ENCODE measurements at regions not wholly inside any gene's neighbourhood (a gene's known extent, or its start where the extent isn't known, plus 50 kb on each side); places are given as distances from the start of the nearest gene placed in this dataset.

- TF ChIP-seq CTCF (IDR thresholded peaks at IDR 0.05), result no peak
- TF ChIP-seq POLR2A (IDR thresholded peaks at IDR 0.05), result no peak
Measured at GRCh38 chr10:42959833-42960232, 117.0 kb upstream of the RET start.

Measured in testis (tissue), 2 donors.